ENCODE measurements at regions not wholly inside any gene's neighbourhood (a gene's known extent, or its start where the extent isn't known, plus 50 kb on each side); places are given as distances from the start of the nearest gene placed in this dataset.

DNA sequence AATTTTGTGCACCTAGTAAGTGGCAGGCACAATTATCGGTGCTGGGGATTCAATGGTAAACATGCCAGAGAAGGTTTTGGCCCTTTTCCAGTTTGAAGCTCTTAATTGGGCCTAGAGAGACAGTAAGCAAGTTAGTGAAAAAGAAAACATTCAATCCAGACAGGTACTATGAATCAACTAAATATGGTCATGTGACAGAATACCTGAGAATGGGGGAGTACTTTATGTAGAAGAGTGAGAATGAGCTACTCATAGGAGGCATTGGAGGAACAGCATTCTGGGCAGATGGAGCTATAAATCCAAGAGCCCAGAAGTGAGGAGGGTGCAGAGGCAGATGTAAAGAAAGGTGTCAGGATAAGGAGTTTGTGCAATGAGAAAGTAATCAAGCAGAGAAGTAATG is 1017.9 kb downstream of the ADGRL2 start:
- 91% methylated on average over 1 of the region's 1 CpG for WGBS
- TF ChIP-seq EP300 (IDR thresholded peaks at IDR 0.05) = no peak
- Histone ChIP-seq H3K27ac (replicated peaks in 1 of 4) (no peak overlapping the region), H3K27me3 (no peaks in the 10 kb centered on the region), H3K36me3 (no peaks in the 10 kb centered on the region), H3K9me3 (no peaks in the 10 kb centered on the region), H3K4me1 (peaks cover 0 to 8% (median 0%) of the 10 kb centered on the region in 4 donors), H3K4me3 (no peak overlapping the region)
- no peak for DNase-seq (ENCODE audit: extremely low spot score)
- intact Hi-C loops (cut with DNase I) = no loop called here

DNA sequence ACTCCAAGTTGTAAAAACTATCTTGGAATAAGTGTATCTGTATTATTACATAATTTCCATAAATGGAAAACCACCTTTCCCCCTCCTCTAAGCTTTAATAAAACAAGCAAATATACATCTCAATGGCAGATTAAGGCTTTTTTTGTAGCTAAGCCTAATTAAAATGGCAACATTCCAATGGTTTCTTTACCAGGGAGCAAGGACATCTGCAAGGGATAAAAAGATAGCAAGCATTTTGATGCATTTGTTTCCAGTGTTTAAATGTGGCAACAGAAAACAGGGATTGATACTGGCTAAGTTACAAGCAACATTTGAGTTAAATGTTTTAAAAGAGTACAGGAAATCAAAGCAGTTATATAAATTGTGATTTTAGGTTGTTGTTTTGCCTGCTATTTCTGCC is 1012.7 kb downstream of the ADGRL2 start:
- no peak overlapping the region for H3K27ac ChIP-seq (replicated peaks in 1 of 4)
- no peak for TF ChIP-seq POLR2A (IDR thresholded peaks at IDR 0.05; ENCODE audit: low read depth)
- TF ChIP-seq EP300 (IDR thresholded peaks at IDR 0.05) = no peak
- no peak for TF ChIP-seq POLR2AphosphoS5 (IDR thresholded peaks at IDR 0.05)
- TF ChIP-seq, protein P1, sequence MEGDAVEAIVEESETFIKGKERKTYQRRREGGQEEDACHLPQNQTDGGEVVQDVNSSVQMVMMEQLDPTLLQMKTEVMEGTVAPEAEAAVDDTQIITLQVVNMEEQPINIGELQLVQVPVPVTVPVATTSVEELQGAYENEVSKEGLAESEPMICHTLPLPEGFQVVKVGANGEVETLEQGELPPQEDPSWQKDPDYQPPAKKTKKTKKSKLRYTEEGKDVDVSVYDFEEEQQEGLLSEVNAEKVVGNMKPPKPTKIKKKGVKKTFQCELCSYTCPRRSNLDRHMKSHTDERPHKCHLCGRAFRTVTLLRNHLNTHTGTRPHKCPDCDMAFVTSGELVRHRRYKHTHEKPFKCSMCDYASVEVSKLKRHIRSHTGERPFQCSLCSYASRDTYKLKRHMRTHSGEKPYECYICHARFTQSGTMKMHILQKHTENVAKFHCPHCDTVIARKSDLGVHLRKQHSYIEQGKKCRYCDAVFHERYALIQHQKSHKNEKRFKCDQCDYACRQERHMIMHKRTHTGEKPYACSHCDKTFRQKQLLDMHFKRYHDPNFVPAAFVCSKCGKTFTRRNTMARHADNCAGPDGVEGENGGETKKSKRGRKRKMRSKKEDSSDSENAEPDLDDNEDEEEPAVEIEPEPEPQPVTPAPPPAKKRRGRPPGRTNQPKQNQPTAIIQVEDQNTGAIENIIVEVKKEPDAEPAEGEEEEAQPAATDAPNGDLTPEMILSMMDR (IDR thresholded peaks at IDR 0.05) = no peak
- H3K4me1 ChIP-seq = no peaks in the 10 kb centered on the region
- intact Hi-C loops (cut with DNase I) = no loop called here
- H3K4me3 ChIP-seq = no peak overlapping the region
- H3K27me3 ChIP-seq = no peaks in the 10 kb centered on the region
- no peaks in the 10 kb centered on the region for H3K36me3 ChIP-seq
- no peaks in the 10 kb centered on the region for H3K9me3 ChIP-seq
- no peak for DNase-seq (ENCODE audit: extremely low spot score)

DNA sequence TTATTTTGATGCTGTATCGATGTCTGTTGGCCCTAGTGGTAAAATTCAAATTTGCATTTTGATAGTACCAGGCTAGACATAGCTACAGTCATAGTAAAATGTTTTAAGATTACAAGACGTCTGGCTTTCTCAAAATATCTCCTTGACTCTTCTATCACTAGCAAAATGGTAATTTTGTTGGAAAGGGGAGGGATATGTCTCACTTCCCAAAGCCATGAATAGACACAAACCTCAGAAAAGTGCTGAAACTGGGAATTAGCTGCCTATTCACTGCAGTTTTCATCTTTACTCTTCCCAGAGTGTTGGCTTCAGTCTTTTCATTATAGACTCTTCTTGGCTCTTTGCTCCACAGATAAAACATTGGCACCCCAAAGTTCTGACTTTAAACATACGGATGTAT is 1009.9 kb downstream of the ADGRL2 start:
- Histone ChIP-seq H3K4me3 (no peak overlapping the region), H3K9me3 (no peaks in the 10 kb centered on the region), H3K36me3 (no peaks in the 10 kb centered on the region), H3K27ac (replicated peaks in 1 of 4) (no peak overlapping the region), H3K27me3 (no peaks in the 10 kb centered on the region), H3K4me1 (no peaks in the 10 kb centered on the region)
- DNase-seq (ENCODE audit: extremely low spot score) = no peak
- intact Hi-C loops (cut with DNase I) = loop anchor here (2.0 kb wide), 1 partner anchor 34 kb away; no protein-coding TSS in a partner anchor
- WGBS = 86% methylated on average over 3 of the region's 3 CpGs
- TF ChIP-seq, protein P1 (IDR thresholded peaks at IDR 0.05) = no peak
- TF ChIP-seq POLR2A (IDR thresholded peaks at IDR 0.05; ENCODE audit: low read depth) (no peak), EP300 (IDR thresholded peaks at IDR 0.05) (no peak), POLR2AphosphoS5 (IDR thresholded peaks at IDR 0.05) (no peak)

DNA sequence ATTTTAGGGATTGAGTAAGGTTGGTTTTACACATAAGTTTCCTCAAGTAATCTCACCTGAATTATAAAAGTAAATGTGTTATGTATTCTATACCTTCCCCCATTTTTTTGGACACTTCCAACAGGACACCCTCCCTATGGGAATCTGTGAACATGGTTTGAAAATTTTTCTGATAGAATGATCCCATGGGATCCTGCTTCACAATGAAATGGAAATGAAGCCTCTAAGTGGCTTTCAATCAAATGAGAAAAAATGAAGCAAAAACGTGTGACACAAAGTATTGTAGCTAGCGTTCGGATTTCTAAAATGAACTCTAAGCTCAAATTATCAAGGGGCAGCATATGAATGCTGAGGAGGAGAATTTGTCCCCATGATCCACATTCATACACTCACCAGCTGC is 1006.8 kb downstream of the ADGRL2 start:
- H3K36me3 ChIP-seq = no peaks in the 10 kb centered on the region
- no peak for DNase-seq (ENCODE audit: extremely low spot score)
- H3K9me3 ChIP-seq = no peaks in the 10 kb centered on the region
- no peaks in the 10 kb centered on the region for H3K27me3 ChIP-seq
- no peak overlapping the region for H3K27ac ChIP-seq (replicated peaks in 1 of 4)
- no peaks in the 10 kb centered on the region for H3K4me1 ChIP-seq
- H3K4me3 ChIP-seq = no peak overlapping the region
- intact Hi-C loops (cut with DNase I) = no loop called here
- WGBS = 82% methylated on average over 3 of the region's 3 CpGs
- TF ChIP-seq POLR2A (IDR thresholded peaks at IDR 0.05; ENCODE audit: low read depth) (no peak), POLR2AphosphoS5 (IDR thresholded peaks at IDR 0.05) (no peak), EP300 (IDR thresholded peaks at IDR 0.05) (no peak)
- TF ChIP-seq, protein P1 (IDR thresholded peaks at IDR 0.05) = no peak

DNA sequence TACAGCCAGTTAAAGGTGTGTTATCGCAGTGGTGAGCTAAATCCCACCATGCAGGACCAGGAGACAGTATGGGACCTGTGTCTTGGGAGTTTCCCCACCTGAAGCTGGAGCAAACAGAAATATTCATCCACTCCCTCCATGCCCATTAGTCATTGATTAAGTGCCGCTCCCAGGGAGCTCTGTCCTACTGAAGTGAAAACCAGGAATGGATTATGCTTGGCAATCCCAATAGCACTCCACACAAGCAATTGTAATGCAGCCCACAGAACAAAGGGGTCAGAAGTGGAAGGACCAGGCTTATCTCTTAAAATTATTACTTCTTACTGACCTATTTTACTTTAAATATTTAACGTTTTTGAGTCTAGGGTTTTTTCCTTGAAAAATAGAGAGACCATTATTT is 1005.4 kb downstream of the ADGRL2 start:
- TF ChIP-seq POLR2AphosphoS5 (IDR thresholded peaks at IDR 0.05) (no peak), EP300 (IDR thresholded peaks at IDR 0.05) (no peak), POLR2A (IDR thresholded peaks at IDR 0.05; ENCODE audit: low read depth) (no peak)
- TF ChIP-seq, protein P1 (IDR thresholded peaks at IDR 0.05) = no peak
- no peak overlapping the region for H3K27ac ChIP-seq (replicated peaks in 1 of 4)
- no peaks in the 10 kb centered on the region for H3K9me3 ChIP-seq
- intact Hi-C loops (cut with DNase I) = no loop called here
- H3K27me3 ChIP-seq = no peaks in the 10 kb centered on the region
- no peak overlapping the region for H3K4me3 ChIP-seq
- 88% methylated on average over 3 of the region's 3 CpGs for WGBS
- no peaks in the 10 kb centered on the region for H3K4me1 ChIP-seq
- H3K36me3 ChIP-seq = no peaks in the 10 kb centered on the region
- DNase-seq (ENCODE audit: extremely low spot score) = no peak
